ENCODE measurements at regions not wholly inside any gene's neighbourhood (a gene's known extent, or its start where the extent isn't known, plus 50 kb on each side); places are given as distances from the start of the nearest gene placed in this dataset.

- no peak overlapping the region; a peak in 1 of 7 replicates for H3K27ac Mint-ChIP-seq
Observed at GRCh38 chr2:150978053-150978452, 283.6 kb downstream of the RBM43 start.

More at GRCh38 chr2:150978053-150978452, 283.6 kb downstream of the RBM43 start:
- no peak overlapping the region for H3K4ac ChIP-seq (ENCODE audit: low read depth, low read length)
- H2BK120ac ChIP-seq (ENCODE audit: low read depth, low read length, poor library complexity, severe bottlenecking): no peak overlapping the region
- Mint-ChIP-seq H3K4me1 (peaks cover 14 to 16% of the 10 kb centered on the region in 2 experiments), H3K36me3 (ENCODE audit: insufficient read depth in 1 of 3, low read depth in 3 of 3) (no peaks in the 10 kb centered on the region; a peak in 1 of 7 replicates), H3K9me3 (no peaks in the 10 kb centered on the region), H3K4me3 (no peak overlapping the region), H3K27me3 (ENCODE audit: low read depth) (no peaks in the 10 kb centered on the region)
- no peak overlapping the region for H3K4me2 ChIP-seq (ENCODE audit: insufficient read depth, insufficient read length, low read length)
- H2BK20ac ChIP-seq (ENCODE audit: low read depth, low read length, poor library complexity, severe bottlenecking): no peak overlapping the region
- WGBS (ENCODE audit: extremely low coverage, insufficient read length, low lambda C conversion rate): no CpG with 5 or more reads among the region's 3 CpGs
- H2BK12ac ChIP-seq (ENCODE audit: insufficient read length, low read depth, low read length): no peak overlapping the region
- no peak overlapping the region for H3K9ac ChIP-seq (ENCODE audit: extremely low read depth, insufficient read length, low read length)
- peaks cover 5% of the 10 kb centered on the region; the same call in 1 of the 2 replicates for H3K4me1 ChIP-seq (ENCODE audit: insufficient read depth, low read length)
- H4K5ac ChIP-seq (ENCODE audit: insufficient read length, low read depth, low read length): no peak overlapping the region
- H3K27me3 ChIP-seq (ENCODE audit: insufficient read depth, low read length): no peaks in the 10 kb centered on the region
- H3K9me3 ChIP-seq (ENCODE audit: control insufficient read depth, low read depth, low read length): no peaks in the 10 kb centered on the region
- H3K56ac ChIP-seq (ENCODE audit: insufficient read length, low read depth, low read length): no peak overlapping the region
- no peak overlapping the region for H2BK15ac ChIP-seq (ENCODE audit: low read depth, low read length)
- no peak overlapping the region for H2BK5ac ChIP-seq (ENCODE audit: insufficient read length, low read length)
- no peaks in the 10 kb centered on the region for H3K79me2 ChIP-seq (ENCODE audit: insufficient read depth, low read length)
- H3K23ac ChIP-seq (ENCODE audit: insufficient read length, low read depth, low read length): no peak overlapping the region
- no peak overlapping the region for H2AK5ac ChIP-seq (ENCODE audit: insufficient read length, low read length)
- no peak overlapping the region for H4K8ac ChIP-seq (replicated peaks; ENCODE audit: insufficient read length, low read depth, low read length)
- H3K23me2 ChIP-seq (ENCODE audit: insufficient read length, low read depth, low read length, poor library complexity, severe bottlenecking): no peaks in the 10 kb centered on the region
- no peak for TF ChIP-seq CTCF (conservative IDR thresholded peaks at IDR 0.05)
- no peak overlapping the region for H4K91ac ChIP-seq (ENCODE audit: insufficient read length, low read depth, low read length)
- no peak overlapping the region for H3K27ac ChIP-seq (ENCODE audit: insufficient read length, low read depth, low read length)
- no peak overlapping the region for H3K18ac ChIP-seq (ENCODE audit: insufficient read length, low read depth, low read length)
- no peaks in the 10 kb centered on the region for H4K20me1 ChIP-seq (ENCODE audit: control insufficient read depth, insufficient read depth, insufficient read length)
- DNase-seq: no peak
- H2AFZ ChIP-seq (ENCODE audit: low read length): peak overlapping the region; percentile 73
- no peak overlapping the region for H3K14ac ChIP-seq (ENCODE audit: insufficient read depth, low read length)
- H3T11ph ChIP-seq (ENCODE audit: low read length): no peak overlapping the region
- no peaks in the 10 kb centered on the region for H3K79me1 ChIP-seq (ENCODE audit: insufficient read depth, low read depth, low read length, poor library complexity, severe bottlenecking)

Measured in H9 (cell line).